ENCODE measurements at regions not wholly inside any gene's neighbourhood (a gene's known extent, or its start where the extent isn't known, plus 50 kb on each side); places are given as distances from the start of the nearest gene placed in this dataset.
"Not testable (repeated sequence)": the region's sequence is repeated elsewhere in the genome, so short reads cannot be mapped to it uniquely, and the experiment has no call there.

- no peak for DNase-seq
These were observed 120.1 kb downstream of the ZNF486 start for GRCh38 chr19:20287070-20287469.

GRCh38 chr19:20285876-20286275 lies 118.9 kb downstream of the ZNF486 start:
- DNase-seq: not testable (repeated sequence)

GRCh38 chr19:20279516-20279915 lies 112.5 kb downstream of the ZNF486 start:
- DNase-seq: no peak

GRCh38 chr19:20278342-20278741 lies 111.3 kb downstream of the ZNF486 start:
- DNase-seq: no peak

GRCh38 chr19:20276732-20277082 lies 109.7 kb downstream of the ZNF486 start:
- DNase-seq: not testable (repeated sequence)

GRCh38 chr19:20276011-20276731 lies 109.2 kb downstream of the ZNF486 start:
- no peak for DNase-seq

GRCh38 chr19:20273951-20274570 lies 107.0 kb downstream of the ZNF486 start:
- no peak for DNase-seq

GRCh38 chr19:20273376-20273775 lies 106.4 kb downstream of the ZNF486 start:
- no peak for DNase-seq

- not testable (repeated sequence) for DNase-seq
These were observed 105.6 kb downstream of the ZNF486 start for GRCh38 chr19:20272627-20273010.

- DNase-seq: not testable (repeated sequence)
These were observed 105.1 kb downstream of the ZNF486 start for GRCh38 chr19:20271927-20272626.

GRCh38 chr19:20271215-20271926 lies 104.4 kb downstream of the ZNF486 start:
- no peak for DNase-seq

- no peak for DNase-seq
These were observed 102.4 kb downstream of the ZNF486 start for GRCh38 chr19:20269461-20269860.

- not testable (repeated sequence) for DNase-seq
These were observed 94.5 kb downstream of the ZNF486 start for GRCh38 chr19:20261513-20261912.

GRCh38 chr19:20260738-20261137 lies 93.7 kb downstream of the ZNF486 start:
- not testable (repeated sequence) for DNase-seq

GRCh38 chr19:20259615-20260014 lies 92.6 kb downstream of the ZNF486 start:
- DNase-seq: no peak

- no peak for DNase-seq
These were observed 89.6 kb downstream of the ZNF486 start for GRCh38 chr19:20256606-20257005.

- DNase-seq: no peak
These were observed 87.1 kb downstream of the ZNF486 start for GRCh38 chr19:20254121-20254520.

GRCh38 chr19:20252613-20253012 lies 85.6 kb downstream of the ZNF486 start:
- no peak for DNase-seq

GRCh38 chr19:20250627-20251026 lies 83.6 kb downstream of the ZNF486 start:
- no peak for DNase-seq

GRCh38 chr19:20250121-20250520 lies 83.1 kb downstream of the ZNF486 start:
- no peak for DNase-seq
